GDM1 (cell line): ENCODE measurements at regions not wholly inside any gene's neighbourhood (a gene's known extent, or its start where the extent isn't known, plus 50 kb on each side); places are given as distances from the start of the nearest gene placed in this dataset.
"Not testable (repeated sequence)": the region's sequence is repeated elsewhere in the genome, so short reads cannot be mapped to it uniquely, and the experiment has no call there.

Experiments used
- DNase-seq: peaks from one replicate; lab custom pipeline; 2025; lab: John Stamatoyannopoulos, UW

DNA sequence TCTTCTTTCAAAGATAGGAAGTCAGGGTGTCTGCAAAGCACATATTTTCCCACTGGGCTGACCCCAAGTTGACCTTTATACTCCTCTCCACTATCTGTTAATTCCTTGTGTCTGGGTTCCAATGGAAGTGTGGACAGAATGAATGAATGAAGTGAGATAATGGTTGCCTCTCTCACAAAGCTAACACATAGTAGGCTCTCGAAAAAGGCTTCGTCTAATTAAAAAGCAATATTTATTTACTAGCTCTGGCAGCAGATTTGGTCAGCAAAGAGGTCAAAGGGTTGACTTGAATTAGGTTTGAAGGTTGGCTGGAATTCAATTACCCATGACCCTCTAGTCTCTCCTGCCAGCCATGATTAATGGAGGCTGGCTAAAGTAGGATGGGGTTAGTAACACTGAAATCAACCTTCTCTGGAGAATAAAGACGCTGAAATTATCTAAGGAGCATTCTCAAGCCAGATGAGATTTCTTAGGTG lies 280.3 kb upstream of the KLF3 start:
- no peak for DNase-seq

GRCh38 chr4:38385093-38386004 lies 278.6 kb upstream of the KLF3 start:
- DNase-seq = no peak

- no peak for DNase-seq
Measured at GRCh38 chr4:38386005-38386551, 277.9 kb upstream of the KLF3 start.

DNA sequence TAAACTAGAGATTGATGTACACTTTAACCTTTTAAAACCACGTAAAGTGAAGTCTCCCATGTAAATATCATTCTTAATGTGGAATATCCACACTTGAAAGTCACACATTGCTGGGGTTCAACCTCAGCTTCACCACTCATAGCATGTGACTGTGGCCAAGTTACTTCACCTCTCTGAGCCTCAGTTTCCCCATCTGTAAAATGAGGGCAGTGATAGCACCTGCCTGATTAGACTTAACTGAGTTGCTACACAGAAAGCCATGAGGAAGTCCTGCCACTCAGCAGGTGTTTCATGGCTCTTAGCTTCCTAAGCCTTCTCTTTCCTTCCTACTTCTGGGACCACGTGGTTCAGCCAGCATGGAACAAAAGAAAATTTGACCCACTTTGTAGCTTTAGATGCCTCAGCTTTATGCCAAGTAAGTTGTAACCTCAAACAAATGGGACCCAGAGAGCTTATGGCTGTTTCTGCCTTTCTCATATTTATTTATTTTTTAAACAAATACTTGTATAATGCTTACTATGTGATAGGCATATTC lies 277.3 kb upstream of the KLF3 start:
- no peak for DNase-seq

DNA sequence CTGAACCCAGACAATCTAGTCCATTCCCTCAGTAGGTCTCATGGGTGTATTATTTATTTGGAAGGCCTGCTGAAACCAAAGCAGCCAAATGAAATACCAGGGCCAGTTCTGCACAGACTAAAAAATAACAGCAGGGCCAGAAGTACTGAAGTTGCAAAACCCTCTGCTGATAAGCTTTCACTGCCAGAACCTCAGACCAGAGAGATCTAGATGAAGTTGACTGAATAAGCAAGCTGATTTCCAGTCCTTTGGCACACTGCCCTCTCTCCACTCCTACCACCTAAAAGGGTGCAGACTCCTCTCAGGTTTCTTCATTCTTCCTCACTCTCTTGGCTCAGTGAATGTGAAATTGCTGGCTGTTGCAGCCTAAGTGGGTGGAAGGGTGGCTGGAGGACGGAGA lies 276.7 kb upstream of the KLF3 start:
- no peak for DNase-seq

- DNase-seq = no peak
Measured at GRCh38 chr4:38387819-38388218, 276.2 kb upstream of the KLF3 start.

DNA sequence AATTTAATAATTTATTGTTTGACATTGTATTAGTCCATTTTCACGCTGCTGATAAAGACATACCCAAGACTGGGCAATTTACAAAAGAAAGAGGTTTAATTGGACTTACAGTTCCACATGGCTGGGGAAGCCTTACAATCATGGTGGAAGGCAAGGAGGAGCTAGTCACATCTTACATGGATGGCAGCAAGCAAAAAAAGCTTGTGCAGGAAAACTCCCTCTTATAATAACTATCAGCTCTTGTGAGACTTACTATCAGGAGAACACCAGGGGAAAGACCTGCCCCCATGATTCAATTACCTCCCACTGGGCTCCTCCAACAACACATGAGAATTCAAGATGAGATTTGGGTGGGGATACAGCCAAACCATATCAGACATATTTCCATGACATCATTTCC lies 275.1 kb upstream of the KLF3 start:
- DNase-seq = not testable (repeated sequence)

DNA sequence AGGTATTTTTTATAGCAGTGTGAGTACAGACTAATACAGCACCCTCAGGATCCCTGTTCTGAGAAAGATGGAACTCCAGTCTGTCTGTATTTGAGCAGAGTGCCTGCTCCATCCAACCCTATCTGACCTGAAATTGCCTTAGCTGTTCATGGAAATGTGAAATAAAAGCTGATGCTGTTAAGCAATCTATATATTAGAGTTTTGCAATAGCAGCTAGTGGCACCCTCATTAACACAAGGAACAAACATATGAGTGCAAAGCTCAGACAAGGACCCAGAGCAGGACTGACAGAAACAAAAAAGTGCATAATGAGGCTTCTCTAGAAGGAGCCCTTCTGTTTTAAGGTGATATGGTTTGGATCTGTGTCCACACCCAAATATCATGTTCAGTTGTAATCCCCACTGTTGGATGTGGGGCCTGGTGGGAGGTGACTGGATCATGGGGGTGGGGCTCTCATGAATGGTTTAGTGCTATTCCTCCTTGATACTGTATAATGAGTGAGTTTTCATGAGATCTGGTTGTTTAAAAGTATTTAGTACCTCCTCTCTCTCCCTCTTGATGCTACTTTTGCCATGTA lies 272.9 kb upstream of the KLF3 start:
- DNase-seq = no peak

GRCh38 chr4:38392223-38392855 lies 271.7 kb upstream of the KLF3 start:
- DNase-seq = no peak

GRCh38 chr4:38396091-38396490 lies 267.9 kb upstream of the KLF3 start:
- DNase-seq = no peak

- no peak for DNase-seq
Measured at GRCh38 chr4:38396845-38397547, 267.0 kb upstream of the KLF3 start.

DNA sequence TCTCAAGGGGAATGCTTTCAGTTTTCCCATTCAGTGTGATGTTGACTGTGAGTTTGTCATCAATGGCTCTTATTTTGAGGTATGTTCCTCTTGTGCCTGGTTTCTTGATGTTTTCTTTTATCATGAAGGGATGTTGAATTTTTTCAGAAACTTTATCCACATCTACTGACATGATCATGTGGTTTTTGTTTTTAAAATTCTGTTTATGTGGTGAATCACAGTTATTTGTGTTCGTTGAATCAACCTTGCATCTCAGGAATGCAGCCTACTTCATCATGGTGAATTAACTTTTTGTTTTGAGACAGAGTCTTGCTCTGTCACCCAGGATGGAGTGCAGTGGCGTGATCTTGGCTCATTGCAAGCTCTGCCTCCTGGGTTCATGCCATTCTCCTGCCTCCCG lies 263.1 kb upstream of the KLF3 start:
- DNase-seq = no peak

- no peak for DNase-seq
Measured at GRCh38 chr4:38406243-38406642, 257.8 kb upstream of the KLF3 start.

DNA sequence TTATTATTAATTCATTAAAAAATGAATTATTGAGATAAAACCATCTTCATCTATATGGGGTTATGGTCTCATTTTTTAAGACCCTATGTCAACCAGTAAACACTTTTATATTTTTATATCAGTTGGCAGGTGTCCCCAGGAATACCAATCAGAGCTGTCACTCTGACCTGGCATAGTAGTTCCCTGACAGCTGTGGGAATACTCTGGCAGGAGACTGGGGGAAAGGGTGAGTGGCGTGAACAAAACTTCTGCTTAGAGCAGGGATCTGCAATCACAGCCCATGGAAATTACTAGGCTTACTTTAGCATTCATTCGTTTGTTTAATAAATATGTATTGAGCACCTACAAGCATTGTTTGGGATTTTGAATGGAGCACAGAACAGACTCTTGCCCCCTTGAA lies 254.1 kb upstream of the KLF3 start:
- DNase-seq = no peak

DNA sequence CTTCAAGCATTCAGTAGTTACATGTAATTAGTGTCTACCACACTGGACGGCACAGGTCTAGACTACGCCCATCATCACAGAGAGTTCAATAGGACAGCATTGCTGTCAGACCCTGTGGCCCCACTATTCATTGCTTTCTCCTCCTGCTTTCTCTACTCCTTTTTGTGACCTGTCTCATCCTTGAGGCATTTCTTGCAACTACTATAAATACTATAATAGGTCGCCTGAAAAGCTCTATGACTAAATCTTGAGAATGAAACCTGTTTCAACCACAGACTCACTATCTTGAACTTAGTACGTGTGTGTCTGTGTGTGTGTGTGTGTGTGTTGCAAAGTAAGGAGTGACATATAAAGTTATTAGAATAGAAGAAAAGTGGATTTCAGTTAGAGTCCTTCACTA lies 252.9 kb upstream of the KLF3 start:
- DNase-seq = no peak

- no peak for DNase-seq
Measured at GRCh38 chr4:38411981-38412536, 251.9 kb upstream of the KLF3 start.

DNA sequence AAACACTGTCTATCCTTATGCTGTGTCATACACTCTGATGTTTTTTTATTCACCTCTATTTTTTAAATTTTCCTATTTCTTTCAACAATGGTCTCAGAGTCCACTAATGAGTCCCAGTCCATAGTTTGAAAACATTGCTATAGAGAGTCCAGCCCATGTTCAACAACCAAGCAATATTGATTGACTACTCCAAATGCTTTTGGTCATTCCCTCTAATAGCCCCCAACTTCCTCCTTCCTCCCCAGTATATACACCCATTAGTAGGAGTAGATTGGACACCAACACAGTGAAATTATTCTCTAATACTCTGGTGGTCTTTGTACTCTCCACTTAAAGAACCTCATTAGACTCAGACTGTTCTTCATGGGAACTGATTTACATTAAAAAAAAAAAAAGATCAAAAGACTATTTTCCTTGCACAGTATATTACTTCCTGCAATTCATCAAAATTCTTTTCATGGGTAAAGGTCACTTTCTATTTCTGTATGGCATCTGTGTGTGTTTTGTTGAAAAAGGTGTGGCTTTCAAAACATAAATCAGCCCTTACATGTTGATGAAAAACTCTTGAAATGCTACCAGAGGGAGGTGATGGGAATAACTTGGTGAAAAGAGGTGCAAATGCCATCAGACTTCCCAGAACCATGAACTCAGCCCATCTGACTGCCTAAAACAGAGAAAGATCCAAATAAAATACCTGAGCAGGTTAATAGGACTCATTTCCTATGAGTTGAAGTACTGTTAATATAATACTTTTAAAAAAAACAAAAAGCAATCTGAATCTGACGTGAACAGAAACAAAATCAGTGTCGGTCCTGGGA lies 250.3 kb upstream of the KLF3 start:
- no peak for DNase-seq

GRCh38 chr4:38414410-38414809 lies 249.6 kb upstream of the KLF3 start:
- DNase-seq = no peak

GRCh38 chr4:38415682-38416081 lies 248.3 kb upstream of the KLF3 start:
- DNase-seq = no peak

DNA sequence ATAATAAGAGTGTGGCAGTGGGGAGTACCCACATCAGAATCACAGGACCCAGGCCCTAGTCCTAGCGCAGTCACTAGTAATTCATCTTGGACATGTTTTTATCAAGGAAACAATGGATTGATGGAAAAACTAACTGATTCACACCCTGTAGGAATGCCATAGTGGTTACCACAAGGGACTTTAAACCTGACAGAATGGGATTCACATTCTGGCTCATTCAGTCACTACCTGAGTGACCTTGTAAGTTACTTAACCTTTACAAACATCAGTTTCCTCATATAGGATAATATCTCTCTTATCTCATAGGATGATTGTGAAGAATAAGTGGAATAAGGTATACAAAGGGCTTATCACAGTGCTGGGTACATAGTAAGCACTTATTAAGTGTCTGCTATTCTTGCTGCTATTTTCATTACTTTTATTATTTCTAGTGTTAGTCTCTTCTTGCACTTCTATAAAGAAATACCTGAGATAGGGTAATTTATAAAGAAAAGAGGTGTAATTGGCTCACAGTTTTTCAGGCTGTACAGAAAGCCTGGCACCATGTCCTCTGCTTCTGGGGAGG lies 247.5 kb upstream of the KLF3 start:
- DNase-seq = no peak
